Fibroblast of skin of back (primary cell): ENCODE measurements at regions not wholly inside any gene's neighbourhood (a gene's known extent, or its start where the extent isn't known, plus 50 kb on each side); places are given as distances from the start of the nearest gene placed in this dataset.

Source experiments
- DNase-seq: peaks from one replicate; pipeline ENCODE4 v3.0.0-alpha.2; 2013

DNA sequence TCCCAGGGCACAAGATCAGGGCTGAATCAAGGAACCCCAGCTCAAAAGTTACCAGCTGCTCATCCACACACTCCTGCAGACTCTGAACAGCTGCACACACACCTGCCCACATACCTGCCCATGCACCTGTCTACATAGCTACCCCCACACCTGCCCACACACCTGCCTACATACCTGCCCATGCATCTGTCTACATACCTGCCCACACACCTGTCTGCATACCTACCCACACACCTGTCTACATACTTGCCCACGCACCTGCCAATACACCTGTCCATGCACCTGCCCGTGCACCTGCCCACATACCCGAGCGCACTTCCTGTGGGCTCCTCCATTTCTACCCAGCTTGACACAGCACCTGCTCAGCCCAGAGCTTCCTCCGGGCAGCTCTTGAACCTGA, 122.8 kb upstream of the AGAP1 start:
- no peak for DNase-seq

GRCh38 chr2:235373171-235373570, 120.7 kb upstream of the AGAP1 start:
- DNase-seq: no peak

DNA sequence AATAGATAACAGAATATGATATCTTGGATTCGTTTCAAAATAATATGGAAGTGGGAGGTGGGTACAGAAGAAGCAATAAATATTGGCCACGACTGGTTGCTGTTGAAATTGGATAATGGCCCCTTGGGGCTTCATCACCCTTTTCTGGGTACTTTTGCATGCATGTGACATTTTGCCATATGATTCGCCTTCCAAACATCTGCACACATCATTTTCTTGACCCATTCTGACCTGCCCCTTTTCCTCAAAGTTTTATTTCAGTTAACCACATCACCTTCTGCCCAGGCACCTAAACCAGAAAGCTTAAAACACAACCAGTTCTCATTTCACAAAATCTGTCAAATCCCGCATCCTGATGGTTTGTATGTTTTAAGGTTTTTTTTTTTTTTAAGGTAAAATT, 116.7 kb upstream of the AGAP1 start:
- DNase-seq: no peak

DNA sequence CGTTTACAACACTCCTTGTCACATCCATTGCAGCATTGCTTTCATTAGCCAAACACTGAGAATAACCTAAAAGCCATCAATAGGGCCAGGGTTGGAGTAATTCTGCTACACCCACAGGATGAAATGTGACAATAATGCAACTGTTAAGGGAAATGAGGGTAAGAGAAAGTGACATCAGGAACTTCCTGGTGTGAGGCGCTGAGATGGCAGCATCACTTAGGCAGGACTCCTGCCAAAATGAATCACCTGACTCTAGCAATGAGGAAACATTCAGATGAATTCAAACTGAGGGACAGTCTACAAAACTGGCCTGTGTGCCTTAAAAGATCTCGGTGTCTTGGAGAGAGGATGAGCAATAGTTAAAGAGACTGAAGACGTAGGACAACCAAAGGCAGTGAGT, 115.6 kb upstream of the AGAP1 start:
- DNase-seq: no peak

GRCh38 chr2:235378944-235379343, 114.9 kb upstream of the AGAP1 start:
- no peak for DNase-seq

DNA sequence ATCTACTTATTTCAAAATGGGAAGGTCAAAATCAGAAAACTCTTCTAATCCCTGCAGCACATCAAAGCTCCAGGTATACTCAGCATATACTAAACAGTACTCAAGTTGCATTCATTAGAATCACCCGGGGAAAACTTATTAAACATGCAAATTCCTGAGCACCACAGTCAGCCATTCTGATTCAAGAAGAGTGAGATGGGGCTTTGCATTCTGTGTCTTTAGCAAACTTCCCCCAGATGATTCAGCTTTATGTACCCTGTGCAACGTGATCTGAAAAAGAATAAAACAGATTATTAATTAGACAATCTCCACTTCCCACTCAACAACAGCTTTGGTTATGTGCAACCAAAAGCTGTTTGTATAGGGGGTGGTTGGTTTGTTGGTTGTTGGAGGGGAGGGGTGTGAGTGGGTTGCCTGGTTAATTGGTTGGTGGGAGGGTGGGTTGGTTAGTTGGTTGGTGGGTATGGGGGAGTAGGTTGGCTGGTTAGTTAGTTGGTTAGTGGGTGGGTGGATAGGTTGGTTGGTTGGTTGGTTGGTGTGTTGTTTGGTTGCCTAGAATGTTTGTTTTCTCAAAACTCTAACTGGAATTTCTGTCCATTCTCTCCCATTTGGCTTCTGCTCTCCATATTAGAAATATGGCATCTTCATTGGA, 112.5 kb upstream of the AGAP1 start:
- DNase-seq: peak; percentile 26

GRCh38 chr2:235382179-235382578, 111.7 kb upstream of the AGAP1 start:
- no peak for DNase-seq

DNA sequence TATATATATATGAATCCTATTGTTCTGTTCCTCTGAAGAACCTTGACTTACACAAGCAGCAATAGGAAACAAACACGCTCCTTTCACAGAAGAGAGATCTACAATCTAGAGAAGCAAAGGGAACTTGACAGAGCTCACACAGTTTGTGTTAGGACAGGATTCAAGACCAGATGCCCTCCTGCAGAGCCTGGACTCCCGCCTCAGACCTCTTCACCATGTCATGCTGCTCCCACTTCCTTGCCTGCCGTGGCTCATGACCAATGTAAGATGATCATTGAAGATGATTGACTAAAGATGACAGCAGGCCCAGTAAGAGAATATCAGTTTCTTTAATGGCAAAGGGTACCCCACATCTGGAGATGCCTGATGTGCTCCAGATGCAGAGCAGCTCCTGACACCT, 111.2 kb upstream of the AGAP1 start:
- no peak for DNase-seq

DNA sequence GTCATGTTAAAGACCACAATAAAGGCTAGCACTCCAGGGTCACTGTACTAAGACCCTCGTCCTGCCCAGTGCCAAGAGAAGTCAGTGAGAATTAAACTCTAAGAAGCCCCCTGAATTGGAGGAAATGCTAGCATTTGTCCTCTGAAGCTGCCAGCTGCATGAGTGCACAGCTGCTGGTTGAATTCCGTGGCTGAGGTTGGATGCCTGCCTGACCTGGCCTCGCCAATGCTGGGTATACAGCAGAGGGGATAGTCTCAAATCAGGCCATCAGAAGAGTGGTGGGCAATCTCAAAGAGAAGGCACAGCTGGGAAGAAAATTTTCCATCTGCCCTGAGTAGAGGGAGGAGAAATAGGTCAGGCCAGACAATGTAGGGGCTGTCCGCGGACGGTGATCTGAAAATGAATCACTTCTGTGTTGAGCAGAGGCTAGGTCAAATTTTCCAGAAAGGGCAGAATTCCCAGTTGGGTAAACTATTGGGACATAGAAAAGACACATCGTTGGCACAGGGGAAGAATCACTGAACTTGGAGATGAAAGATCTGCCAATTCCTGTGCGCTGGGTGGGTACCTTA, 110.5 kb upstream of the AGAP1 start:
- no peak for DNase-seq

DNA sequence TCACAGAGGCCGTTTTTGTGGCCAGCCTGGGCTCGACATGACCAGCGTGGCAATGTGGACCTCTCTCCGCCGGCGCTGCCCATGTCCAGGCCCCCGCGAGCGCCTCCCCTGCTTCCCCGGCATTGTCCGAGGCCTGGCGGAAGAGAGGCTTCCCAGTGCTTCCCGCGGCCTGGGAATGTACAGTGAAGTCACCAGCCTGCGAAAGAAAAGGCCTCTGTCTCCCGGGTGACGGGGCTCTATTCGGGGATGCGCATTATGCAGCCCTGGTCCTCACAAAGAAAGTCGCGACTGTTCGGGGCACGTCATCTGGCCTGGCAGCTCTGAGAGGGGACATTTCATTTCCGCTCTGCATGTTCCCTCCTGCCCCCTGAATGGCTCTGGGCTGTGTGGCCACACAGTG, 109.2 kb upstream of the AGAP1 start:
- no peak for DNase-seq

DNA sequence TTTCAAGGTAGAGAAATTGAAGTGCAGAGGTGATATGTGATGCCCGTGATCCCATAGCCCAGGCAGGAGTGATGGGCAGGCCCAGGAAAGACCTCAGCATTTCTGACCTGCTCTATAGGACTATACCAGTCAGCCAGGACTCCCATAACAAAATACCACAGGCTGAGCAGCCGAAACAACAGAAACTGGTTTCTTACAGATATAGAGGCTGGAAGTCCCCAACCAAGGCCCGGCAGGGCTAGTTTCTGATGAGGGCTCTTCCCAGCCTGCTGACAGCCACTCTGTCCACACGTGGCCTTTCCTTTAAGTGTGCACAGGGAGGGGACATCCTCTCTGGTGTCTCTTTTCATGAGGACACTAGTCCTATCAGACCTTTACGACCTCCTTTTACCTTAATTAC, 104.2 kb upstream of the AGAP1 start:
- no peak for DNase-seq

DNA sequence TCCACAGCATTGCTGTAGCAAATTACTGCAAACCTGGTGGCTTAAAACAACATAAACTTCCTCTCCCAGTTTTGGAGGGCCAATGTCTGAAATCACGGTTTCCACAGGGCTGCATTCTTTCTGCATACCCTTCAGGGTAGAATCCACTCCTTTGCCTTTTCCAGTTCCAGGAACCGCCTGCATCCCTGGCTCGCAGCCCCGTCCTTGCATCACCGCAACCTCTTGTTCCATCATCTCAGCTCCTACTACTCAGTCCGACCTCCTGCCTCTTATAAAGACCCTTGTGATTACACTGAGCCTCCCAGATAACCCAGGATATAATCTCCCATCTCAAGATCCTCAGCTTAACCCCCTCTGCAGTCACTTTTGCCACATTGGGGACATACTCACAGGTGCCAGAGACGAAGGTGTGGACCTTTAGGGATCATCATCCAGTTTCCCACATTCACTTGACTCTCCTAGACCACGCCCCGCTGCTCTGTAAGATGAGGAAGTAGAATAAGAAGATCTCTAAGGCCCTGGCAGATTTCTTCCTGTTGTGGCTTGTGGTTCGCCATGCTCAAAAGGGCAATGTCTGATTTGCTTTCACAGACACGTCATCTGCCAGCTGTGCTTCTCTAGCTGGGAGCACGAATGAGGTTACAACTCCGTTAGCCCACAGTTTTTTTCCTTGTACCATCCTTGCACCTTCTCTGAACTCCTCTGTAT, 103.6 kb upstream of the AGAP1 start:
- no peak for DNase-seq

- no peak for DNase-seq
Observed at GRCh38 chr2:235390816-235391194, 103.0 kb upstream of the AGAP1 start.

GRCh38 chr2:235391921-235392615, 101.8 kb upstream of the AGAP1 start:
- DNase-seq: no peak

GRCh38 chr2:235394278-235394828, 99.5 kb upstream of the AGAP1 start:
- peak; percentile 71 for DNase-seq

GRCh38 chr2:235396071-235396846, 97.6 kb upstream of the AGAP1 start:
- DNase-seq: no peak

- no peak for DNase-seq
Observed at GRCh38 chr2:235398321-235398720, 95.5 kb upstream of the AGAP1 start.

DNA sequence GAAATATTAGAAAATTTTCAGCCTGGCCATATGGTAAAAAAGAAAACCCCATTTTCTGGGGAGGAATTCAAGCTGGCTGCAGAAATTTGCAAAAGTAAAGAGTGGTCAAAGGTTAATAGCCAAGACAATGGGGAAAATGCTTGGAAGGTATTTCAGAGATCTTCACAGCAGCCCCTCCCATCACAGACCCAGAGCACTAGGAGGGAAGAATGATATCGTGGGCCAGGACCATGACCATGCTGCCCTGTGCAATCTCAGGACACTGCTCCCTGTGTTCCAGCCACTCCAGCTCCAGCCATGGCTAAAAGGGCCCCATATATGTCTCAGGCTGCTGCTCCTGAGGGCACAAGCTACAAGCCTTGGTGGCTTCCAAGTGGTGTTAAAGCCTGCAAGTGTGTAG, 93.9 kb upstream of the AGAP1 start:
- DNase-seq: no peak

DNA sequence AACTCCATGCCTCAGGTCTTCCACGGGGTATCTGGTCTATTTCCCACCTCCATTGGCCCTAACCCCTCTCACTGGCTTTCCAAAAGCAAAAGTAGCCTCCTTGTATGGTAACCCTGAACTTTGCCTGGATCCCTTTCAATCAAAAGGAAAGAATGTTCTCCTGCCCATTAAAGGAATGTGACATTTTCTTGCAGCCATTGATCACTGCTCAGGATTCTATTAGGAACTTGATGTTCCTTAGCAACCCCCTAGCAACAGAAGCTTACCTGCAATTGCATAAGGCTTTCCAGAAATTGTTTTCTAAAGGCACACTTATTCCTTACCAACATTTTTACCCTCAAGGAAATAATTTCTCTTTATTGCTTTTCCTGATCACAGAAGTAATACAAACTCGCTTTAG, 91.4 kb upstream of the AGAP1 start:
- DNase-seq: no peak

DNA sequence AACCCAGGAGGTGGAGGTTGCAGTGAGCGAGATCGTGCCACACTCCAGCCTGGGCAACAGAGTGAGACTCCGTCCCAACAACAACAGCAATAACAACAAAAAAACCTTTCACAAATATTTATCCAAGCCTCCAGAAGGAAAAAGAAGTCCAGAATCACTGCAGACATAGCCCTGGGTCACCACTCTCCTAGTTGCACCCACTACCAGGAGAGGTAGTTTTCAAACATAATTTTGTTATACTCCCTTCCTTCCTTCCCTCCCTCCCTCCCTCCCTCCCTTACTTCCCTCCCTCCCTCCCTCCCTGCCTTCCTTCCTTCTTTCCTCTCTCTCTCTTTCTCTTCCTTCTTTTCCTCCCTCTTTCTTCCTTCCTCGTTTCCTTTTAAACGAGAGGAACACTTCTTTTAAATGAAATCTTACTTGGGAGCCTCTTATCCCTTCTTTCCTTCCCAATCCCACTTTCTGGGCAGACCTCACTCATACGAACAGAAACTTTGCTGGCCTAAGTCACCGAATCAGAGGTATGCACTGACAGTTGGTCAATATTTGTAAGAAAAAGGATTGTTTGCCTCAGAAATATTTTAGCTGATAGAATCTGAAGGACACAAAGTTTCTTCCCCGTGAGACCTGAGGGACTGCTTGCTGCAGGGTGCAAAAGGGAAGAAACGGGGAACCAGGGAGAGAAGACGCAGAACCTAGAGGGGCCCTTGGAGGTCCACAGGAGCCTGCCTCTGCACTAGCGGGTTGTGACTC, 88.1 kb upstream of the AGAP1 start:
- no peak for DNase-seq

DNA sequence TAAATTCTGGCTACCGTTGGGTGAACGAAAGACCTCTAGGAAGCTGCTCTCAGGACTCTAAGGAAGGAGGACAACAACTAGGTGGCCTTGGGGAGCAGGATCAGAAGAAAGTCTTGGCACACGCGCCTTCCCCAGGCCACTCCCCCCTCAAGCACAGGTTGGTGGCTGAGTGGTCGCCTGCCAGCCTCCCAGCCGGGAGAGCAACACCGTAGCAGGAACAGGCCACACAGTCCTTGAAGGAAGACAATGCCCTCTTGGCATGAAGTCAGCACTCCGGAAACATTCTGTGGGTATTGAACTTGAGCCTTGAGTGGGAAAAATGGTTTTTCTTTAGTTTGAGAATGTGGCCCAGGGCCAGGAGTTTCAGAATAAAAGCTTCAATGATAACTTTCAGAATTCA, 87.4 kb upstream of the AGAP1 start:
- DNase-seq: no peak
